Ramos (cell line): ENCODE measurements at regions not wholly inside any gene's neighbourhood (a gene's known extent, or its start where the extent isn't known, plus 50 kb on each side); places are given as distances from the start of the nearest gene placed in this dataset.
"Not testable (repeated sequence)": the region's sequence is repeated elsewhere in the genome, so short reads cannot be mapped to it uniquely, and the experiment has no call there.

Source experiments
- in situ Hi-C: fragments of 300-500 bp; cut with MboI; formaldehyde crosslinking; loops from one replicate; pipeline ENCODE4 v1.14.3; 2022; ENCODE audit warnings: low sequenced_read_pairs; ENCODE audit not compliant: unreplicated experiment

GRCh38 chr2:47728551-47728950, 54.4 kb upstream of the MSH6 start:
- in situ Hi-C loops, result no loop called here

GRCh38 chr2:47727956-47728355, 55.0 kb upstream of the MSH6 start:
- in situ Hi-C loops, result no loop called here

GRCh38 chr2:47726978-47727377, 56.0 kb upstream of the MSH6 start:
- in situ Hi-C loops, result not testable (repeated sequence)

- in situ Hi-C loops, result no loop called here
Measured at GRCh38 chr2:47725808-47726207, 57.1 kb upstream of the MSH6 start.

- in situ Hi-C loops, result loop anchor here (25.0 kb wide), 1 partner anchor 1162 kb away; no protein-coding TSS in a partner anchor
Measured at GRCh38 chr2:47724221-47724981, 58.5 kb upstream of the MSH6 start.

- in situ Hi-C loops, result loop anchor here (25.0 kb wide), 1 partner anchor 1159 kb away; no protein-coding TSS in a partner anchor
Measured at GRCh38 chr2:47721296-47721695, 61.6 kb upstream of the MSH6 start.

GRCh38 chr2:47720559-47720958, 62.4 kb upstream of the MSH6 start:
- in situ Hi-C loops, result loop anchor here (25.0 kb wide), 1 partner anchor 1158 kb away; no protein-coding TSS in a partner anchor

GRCh38 chr2:47720036-47720435, 62.9 kb upstream of the MSH6 start:
- in situ Hi-C loops, result loop anchor here (25.0 kb wide), 1 partner anchor 1158 kb away; no protein-coding TSS in a partner anchor

GRCh38 chr2:47719099-47719498, 63.8 kb upstream of the MSH6 start:
- in situ Hi-C loops, result loop anchor here (25.0 kb wide), 1 partner anchor 1157 kb away; no protein-coding TSS in a partner anchor

- in situ Hi-C loops, result loop anchor here (25.0 kb wide), 1 partner anchor 1154 kb away; no protein-coding TSS in a partner anchor
Measured at GRCh38 chr2:47716307-47716706, 66.6 kb upstream of the MSH6 start.

- in situ Hi-C loops, result loop anchor here (25.0 kb wide), 1 partner anchor 1153 kb away; no protein-coding TSS in a partner anchor
Measured at GRCh38 chr2:47715552-47715951, 67.4 kb upstream of the MSH6 start.

- in situ Hi-C loops, result loop anchor here (25.0 kb wide), 1 partner anchor 1147 kb away; no protein-coding TSS in a partner anchor
Measured at GRCh38 chr2:47708801-47709499, 74.0 kb upstream of the MSH6 start.

GRCh38 chr2:47704287-47704686, 78.7 kb upstream of the MSH6 start:
- in situ Hi-C loops, result loop anchor here (25.0 kb wide), 1 partner anchor 1142 kb away; no protein-coding TSS in a partner anchor

- in situ Hi-C loops, result loop anchor here (10.0 to 25.0 kb wide), 2 partner anchors 135 to 1137 kb away; no protein-coding TSS in a partner anchor
Measured at GRCh38 chr2:47699533-47700215, 83.3 kb upstream of the MSH6 start.

- in situ Hi-C loops, result loop anchor here (10.0 kb wide), 1 partner anchor 134 kb away; no protein-coding TSS in a partner anchor
Measured at GRCh38 chr2:47698436-47698972, 84.4 kb upstream of the MSH6 start.

GRCh38 chr2:47697681-47698435, 85.1 kb upstream of the MSH6 start:
- in situ Hi-C loops, result loop anchor here (10.0 kb wide), 1 partner anchor 133 kb away; no protein-coding TSS in a partner anchor

GRCh38 chr2:47697000-47697601, 85.8 kb upstream of the MSH6 start:
- in situ Hi-C loops, result loop anchor here (10.0 kb wide), 1 partner anchor 132 kb away; no protein-coding TSS in a partner anchor

GRCh38 chr2:47696478-47696831, 86.5 kb upstream of the MSH6 start:
- in situ Hi-C loops, result loop anchor here (10.0 kb wide), 1 partner anchor 132 kb away; no protein-coding TSS in a partner anchor
